ENCODE measurements at regions not wholly inside any gene's neighbourhood (a gene's known extent, or its start where the extent isn't known, plus 50 kb on each side); places are given as distances from the start of the nearest gene placed in this dataset.

- TF ChIP-seq RAD21 (IDR thresholded peaks at IDR 0.05; ENCODE audit: insufficient read depth, low read depth, low read length) (no peak), CTCF (IDR thresholded peaks at IDR 0.05 in 2 of 3, conservative IDR thresholded peaks at IDR 0.05 in 1 of 3; ENCODE audit: control insufficient read depth in 2 of 3, extremely low read depth in 1 of 3, insufficient read depth in 1 of 3, low read depth in 3 of 3, low read length in 3 of 3) (no peak), MAX (IDR thresholded peaks at IDR 0.05; ENCODE audit: low read depth, low read length) (no peak), PAX5 (IDR thresholded peaks at IDR 0.05; ENCODE audit: borderline replicate concordance, low read depth, low read length) (no peak), USF1 (IDR thresholded peaks at IDR 0.05; ENCODE audit: borderline replicate concordance, extremely low read length, insufficient read depth, low read depth, low read length) (no peak), SIX5 (IDR thresholded peaks at IDR 0.05; ENCODE audit: low read depth, low read length, severe bottlenecking) (no peak), POLR2A (IDR thresholded peaks at IDR 0.05; ENCODE audit: low read depth, low read length) (no peak), POLR2AphosphoS5 (IDR thresholded peaks at IDR 0.05; ENCODE audit: low read length) (no peak), TCF12 (IDR thresholded peaks at IDR 0.05; ENCODE audit: low read depth, low read length) (no peak)
Observed at GRCh38 chr2:2769481-2770431, 438.7 kb upstream of the MYT1L start.

Measured in GM12878 (cell line).